ENCODE measurements at regions not wholly inside any gene's neighbourhood (a gene's known extent, or its start where the extent isn't known, plus 50 kb on each side); places are given as distances from the start of the nearest gene placed in this dataset.

GRCh38 chr6:33880104-33880678 is 76.4 kb upstream of the MLN start:
- TF ChIP-seq CTCF (IDR thresholded peaks at IDR 0.05; ENCODE audit: insufficient read depth, low read depth, low read length, missing control alignments) = no peak
- DNase-seq (ENCODE audit: low read depth) = no peak
- H3K4me3 ChIP-seq (ENCODE audit: low read length) = no peak overlapping the region

GRCh38 chr6:33878562-33878961 is 74.8 kb upstream of the MLN start:
- H3K4me3 ChIP-seq (ENCODE audit: low read length) = no peak overlapping the region
- DNase-seq (ENCODE audit: low read depth) = no peak
- TF ChIP-seq CTCF (IDR thresholded peaks at IDR 0.05; ENCODE audit: insufficient read depth, low read depth, low read length, missing control alignments) = no peak

- TF ChIP-seq CTCF (IDR thresholded peaks at IDR 0.05; ENCODE audit: insufficient read depth, low read depth, low read length, missing control alignments) = no peak
- no peak for DNase-seq (ENCODE audit: low read depth)
- H3K4me3 ChIP-seq (ENCODE audit: low read length) = no peak overlapping the region
Measured at GRCh38 chr6:33877982-33878535, 74.3 kb upstream of the MLN start.

GRCh38 chr6:33875696-33876095 is 71.9 kb upstream of the MLN start:
- TF ChIP-seq CTCF (IDR thresholded peaks at IDR 0.05; ENCODE audit: insufficient read depth, low read depth, low read length, missing control alignments) = no peak
- no peak for DNase-seq (ENCODE audit: low read depth)
- H3K4me3 ChIP-seq (ENCODE audit: low read length) = no peak overlapping the region

- DNase-seq (ENCODE audit: low read depth) = no peak
- H3K4me3 ChIP-seq (ENCODE audit: low read length) = no peak overlapping the region
- no peak for TF ChIP-seq CTCF (IDR thresholded peaks at IDR 0.05; ENCODE audit: insufficient read depth, low read depth, low read length, missing control alignments)
Measured at GRCh38 chr6:33875141-33875581, 71.4 kb upstream of the MLN start.

GRCh38 chr6:33874136-33874760 is 70.4 kb upstream of the MLN start:
- no peak for TF ChIP-seq CTCF (IDR thresholded peaks at IDR 0.05; ENCODE audit: insufficient read depth, low read depth, low read length, missing control alignments)
- no peak for DNase-seq (ENCODE audit: low read depth)
- no peak overlapping the region for H3K4me3 ChIP-seq (ENCODE audit: low read length)

- TF ChIP-seq CTCF (IDR thresholded peaks at IDR 0.05; ENCODE audit: insufficient read depth, low read depth, low read length, missing control alignments) = no peak
- no peak for DNase-seq (ENCODE audit: low read depth)
- H3K4me3 ChIP-seq (ENCODE audit: low read length) = no peak overlapping the region
Measured at GRCh38 chr6:33872761-33873160, 69.0 kb upstream of the MLN start.

Data from epithelial cell of esophagus (primary cell).